HL-60 (cell line): ENCODE measurements at regions not wholly inside any gene's neighbourhood (a gene's known extent, or its start where the extent isn't known, plus 50 kb on each side); places are given as distances from the start of the nearest gene placed in this dataset.

ENCODE experiments used
- DNase-seq, 2 experiments: peaks; one replicate each; pipeline ENCODE4 v3.0.0-alpha.2; 2010 to 2020; ENCODE audit warnings: low read depth in 1 of 2, low spot score in 1 of 2
- H3K27ac ChIP-seq: fragments of 250-450 bp; sonication (Bioruptor Pico); replicated peaks from 2 replicates; pipeline ENCODE4 v1.5.1; 2020; ENCODE audit warnings: mild to moderate bottlenecking, moderate library complexity
- H3K27me3 ChIP-seq: fragments of 250-450 bp; sonication (Bioruptor Pico); 2 replicates; pipeline ENCODE4 v1.5.1; 2021; ENCODE audit warnings: mild to moderate bottlenecking, moderate library complexity; ENCODE audit not compliant: insufficient read depth, poor library complexity, severe bottlenecking
- H3K4me3 ChIP-seq: replicated peaks from 2 replicates; pipeline ENCODE4 v1.5.1; 2011; ENCODE audit warnings: mild to moderate bottlenecking, control low read depth, low read length; ENCODE audit not compliant: insufficient read depth
- CTCF ChIP-seq: IDR thresholded peaks from one replicate; pipeline ENCODE4 v1.5.1; 2011; ENCODE audit warnings: low read length, control low read depth, inconsistent platforms; ENCODE audit not compliant: insufficient read depth
- GABPA ChIP-seq: IDR thresholded peaks from 2 replicates; pipeline ENCODE4 v1.6.1; 2012; ENCODE audit warnings: low read depth
- POLR2AphosphoS5 ChIP-seq: IDR thresholded peaks from 2 replicates; pipeline ENCODE4 v1.6.1; 2012; ENCODE audit warnings: low read depth
- SPI1 ChIP-seq: IDR thresholded peaks from 2 replicates; pipeline ENCODE4 v1.6.1; 2012; ENCODE audit warnings: low read depth, mild to moderate bottlenecking, borderline replicate concordance
- TF ChIP-seq, protein P1 (sequence below): IDR thresholded peaks from 2 replicates; pipeline ENCODE4 v1.6.1; 2012; ENCODE audit warnings: low read depth; ENCODE audit not compliant: insufficient replicate concordance

DNA sequence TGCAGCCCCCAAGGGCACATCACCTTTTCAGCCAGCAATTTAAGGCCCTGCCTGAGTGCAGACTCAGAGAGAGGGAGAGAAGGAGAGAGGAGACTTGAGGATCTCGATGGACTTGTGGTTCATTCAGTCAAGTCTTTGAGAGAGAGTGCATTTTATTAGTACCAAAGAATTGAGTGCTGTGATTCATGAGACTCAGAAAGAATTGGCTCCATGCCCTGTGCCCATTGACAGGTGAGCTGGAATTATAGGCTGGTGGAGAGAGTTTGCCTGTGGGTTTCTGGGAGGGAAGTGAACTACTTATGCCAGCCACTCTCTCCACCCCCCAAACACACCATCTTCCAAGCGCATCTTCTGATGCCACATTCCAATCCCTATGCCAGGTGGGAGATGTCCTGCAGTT, 236.8 kb downstream of the MN1 start:
- no peaks in the 10 kb centered on the region for H3K27me3 ChIP-seq
- TF ChIP-seq CTCF (no peak), POLR2AphosphoS5 (no peak), GABPA (no peak)
- TF ChIP-seq, protein P1, sequence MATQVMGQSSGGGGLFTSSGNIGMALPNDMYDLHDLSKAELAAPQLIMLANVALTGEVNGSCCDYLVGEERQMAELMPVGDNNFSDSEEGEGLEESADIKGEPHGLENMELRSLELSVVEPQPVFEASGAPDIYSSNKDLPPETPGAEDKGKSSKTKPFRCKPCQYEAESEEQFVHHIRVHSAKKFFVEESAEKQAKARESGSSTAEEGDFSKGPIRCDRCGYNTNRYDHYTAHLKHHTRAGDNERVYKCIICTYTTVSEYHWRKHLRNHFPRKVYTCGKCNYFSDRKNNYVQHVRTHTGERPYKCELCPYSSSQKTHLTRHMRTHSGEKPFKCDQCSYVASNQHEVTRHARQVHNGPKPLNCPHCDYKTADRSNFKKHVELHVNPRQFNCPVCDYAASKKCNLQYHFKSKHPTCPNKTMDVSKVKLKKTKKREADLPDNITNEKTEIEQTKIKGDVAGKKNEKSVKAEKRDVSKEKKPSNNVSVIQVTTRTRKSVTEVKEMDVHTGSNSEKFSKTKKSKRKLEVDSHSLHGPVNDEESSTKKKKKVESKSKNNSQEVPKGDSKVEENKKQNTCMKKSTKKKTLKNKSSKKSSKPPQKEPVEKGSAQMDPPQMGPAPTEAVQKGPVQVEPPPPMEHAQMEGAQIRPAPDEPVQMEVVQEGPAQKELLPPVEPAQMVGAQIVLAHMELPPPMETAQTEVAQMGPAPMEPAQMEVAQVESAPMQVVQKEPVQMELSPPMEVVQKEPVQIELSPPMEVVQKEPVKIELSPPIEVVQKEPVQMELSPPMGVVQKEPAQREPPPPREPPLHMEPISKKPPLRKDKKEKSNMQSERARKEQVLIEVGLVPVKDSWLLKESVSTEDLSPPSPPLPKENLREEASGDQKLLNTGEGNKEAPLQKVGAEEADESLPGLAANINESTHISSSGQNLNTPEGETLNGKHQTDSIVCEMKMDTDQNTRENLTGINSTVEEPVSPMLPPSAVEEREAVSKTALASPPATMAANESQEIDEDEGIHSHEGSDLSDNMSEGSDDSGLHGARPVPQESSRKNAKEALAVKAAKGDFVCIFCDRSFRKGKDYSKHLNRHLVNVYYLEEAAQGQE: no peak
- no peak overlapping the region for H3K27ac ChIP-seq
- no peak overlapping the region for H3K4me3 ChIP-seq
- DNase-seq: no peak

- no peaks in the 10 kb centered on the region for H3K27me3 ChIP-seq
- no peak for DNase-seq
- no peak overlapping the region for H3K4me3 ChIP-seq
- H3K27ac ChIP-seq: no peak overlapping the region
- no peak for TF ChIP-seq SPI1
- TF ChIP-seq GABPA: no peak
- TF ChIP-seq POLR2AphosphoS5: no peak
- no peak for TF ChIP-seq CTCF
- TF ChIP-seq, protein P1: no peak
Measured at GRCh38 chr22:27566602-27567001, 235.0 kb downstream of the MN1 start.

DNA sequence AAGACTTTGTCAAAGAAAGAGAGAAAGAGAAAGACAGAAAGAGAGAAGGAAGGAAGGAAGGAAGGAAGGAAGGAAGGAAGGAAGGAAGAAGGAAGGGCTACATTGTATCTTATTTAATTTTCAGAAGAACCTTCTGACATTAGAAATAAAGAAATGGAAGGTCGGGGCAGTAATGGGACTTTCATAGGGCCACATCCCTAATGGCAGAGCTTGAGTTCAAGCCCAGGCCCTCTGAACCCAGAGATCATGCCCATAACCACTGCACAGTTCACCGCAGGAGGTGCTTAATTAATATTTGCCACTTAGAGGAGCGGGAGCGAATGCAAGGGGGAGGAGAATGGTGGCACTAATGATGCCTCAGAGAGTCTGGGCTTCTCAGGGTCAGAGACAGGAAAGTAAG, 233.3 kb downstream of the MN1 start:
- H3K27ac ChIP-seq: no peak overlapping the region
- no peaks in the 10 kb centered on the region for H3K27me3 ChIP-seq

More for the DNA sequence above, 233.3 kb downstream of the MN1 start:
- no peak for DNase-seq
- H3K4me3 ChIP-seq: no peak overlapping the region
- TF ChIP-seq, protein P1: no peak
- TF ChIP-seq GABPA: no peak
- no peak for TF ChIP-seq POLR2AphosphoS5
- TF ChIP-seq CTCF: no peak
- no peak for TF ChIP-seq SPI1
